HL-60/S4 (cell line): ENCODE measurements at regions not wholly inside any gene's neighbourhood (a gene's known extent, or its start where the extent isn't known, plus 50 kb on each side); places are given as distances from the start of the nearest gene placed in this dataset.

Experiments
- in situ Hi-C: fragments of 300-500 bp; cut with MboI; formaldehyde crosslinking; loops from 2 replicates; pipeline ENCODE4 v1.14.3; 2022; ENCODE audit warnings: low sequenced_read_pairs

DNA sequence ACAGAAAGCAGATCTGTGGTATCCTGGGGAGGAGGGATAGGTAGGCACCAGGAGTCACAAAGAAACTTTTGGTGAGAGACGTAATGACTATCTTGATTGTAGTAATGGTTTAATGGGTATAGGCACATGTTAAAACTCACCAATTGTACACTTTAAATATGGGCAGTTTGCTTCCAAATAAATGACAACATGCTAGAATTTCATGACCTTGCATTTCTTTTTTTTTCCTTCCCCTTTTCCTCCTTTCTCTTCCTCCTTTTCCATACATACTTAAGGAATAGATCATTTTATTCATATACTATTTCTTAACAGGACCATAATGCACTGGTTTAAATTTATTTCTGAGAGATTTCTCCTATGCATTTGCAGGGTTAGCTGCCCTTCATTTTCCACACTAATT is 341.8 kb downstream of the TMEM182 start:
- in situ Hi-C loops: no loop called here

DNA sequence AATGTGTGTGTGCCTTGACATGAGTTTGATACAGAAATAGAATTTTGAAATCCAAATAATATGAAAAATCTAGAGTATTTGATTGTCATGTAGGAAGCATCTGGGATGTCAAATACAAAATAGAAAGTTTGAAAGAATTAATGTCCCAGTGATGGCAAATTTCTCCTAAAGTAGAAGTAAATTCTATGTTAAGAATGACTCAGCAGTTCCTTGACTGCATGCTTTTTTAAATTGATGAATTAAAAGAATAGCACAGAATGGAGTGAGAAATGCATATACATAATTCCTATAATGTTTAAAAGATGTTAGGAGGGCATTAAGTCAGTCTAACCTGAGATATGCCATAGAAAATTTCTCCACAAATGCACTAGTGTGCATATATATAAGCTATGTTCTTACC is 357.5 kb downstream of the TMEM182 start:
- in situ Hi-C loops: no loop called here

DNA sequence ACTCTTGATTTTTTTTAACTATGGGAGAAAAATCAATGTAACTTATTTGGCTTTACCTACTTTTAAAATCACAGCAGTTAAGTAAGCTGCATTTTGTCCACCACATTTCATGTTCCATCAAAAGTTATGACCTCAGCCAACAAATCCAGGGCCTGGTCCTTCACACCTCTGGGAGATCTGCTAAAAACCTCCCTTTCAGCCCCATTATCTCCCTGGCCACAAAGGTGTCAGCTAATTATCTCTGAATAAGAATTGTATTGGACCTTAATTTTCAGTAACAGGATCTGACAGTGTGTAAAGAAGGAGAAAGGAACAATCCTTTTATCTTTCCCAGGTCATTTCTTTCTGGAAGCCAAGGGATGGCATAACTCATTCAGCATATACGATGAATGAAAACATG is 359.3 kb downstream of the TMEM182 start:
- in situ Hi-C loops: no loop called here

DNA sequence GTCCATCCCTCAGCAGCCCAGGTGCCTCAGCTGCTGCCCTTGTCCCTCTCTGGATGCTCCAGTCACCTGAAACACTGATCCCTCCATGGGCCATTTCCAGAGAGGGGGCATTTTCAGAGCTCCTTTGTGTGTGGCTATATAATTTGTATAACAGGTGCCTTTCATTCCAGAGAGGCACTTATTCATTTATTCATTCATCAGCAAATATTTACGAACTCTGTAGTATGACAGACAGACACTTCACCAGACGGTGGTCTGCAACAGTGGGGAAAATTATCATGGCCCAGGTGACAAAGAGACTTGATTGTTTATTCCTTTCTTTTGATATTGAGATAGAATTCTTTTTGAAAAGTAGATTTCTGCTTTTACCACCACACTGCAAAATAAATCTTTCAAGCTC is 361.7 kb downstream of the TMEM182 start:
- in situ Hi-C loops: no loop called here

DNA sequence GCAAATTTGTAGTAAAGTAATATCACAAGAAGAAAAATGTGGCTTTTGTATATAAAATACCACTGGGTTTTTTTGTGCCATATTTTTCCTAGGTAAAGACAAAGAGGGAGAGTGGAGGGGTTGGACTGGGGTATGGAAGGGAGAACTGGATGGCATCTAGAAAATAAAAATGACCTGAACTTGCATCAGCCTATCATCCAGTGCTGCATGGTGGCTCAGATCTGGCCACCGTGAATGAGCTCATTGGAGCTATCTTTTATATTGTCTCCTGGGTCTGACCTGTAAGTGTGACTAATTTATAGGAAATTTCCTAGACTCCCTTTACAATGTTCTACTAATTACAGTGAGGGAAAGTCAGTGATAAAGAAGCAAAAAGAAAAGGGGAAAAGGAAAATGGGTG is 369.0 kb downstream of the TMEM182 start:
- in situ Hi-C loops: no loop called here

DNA sequence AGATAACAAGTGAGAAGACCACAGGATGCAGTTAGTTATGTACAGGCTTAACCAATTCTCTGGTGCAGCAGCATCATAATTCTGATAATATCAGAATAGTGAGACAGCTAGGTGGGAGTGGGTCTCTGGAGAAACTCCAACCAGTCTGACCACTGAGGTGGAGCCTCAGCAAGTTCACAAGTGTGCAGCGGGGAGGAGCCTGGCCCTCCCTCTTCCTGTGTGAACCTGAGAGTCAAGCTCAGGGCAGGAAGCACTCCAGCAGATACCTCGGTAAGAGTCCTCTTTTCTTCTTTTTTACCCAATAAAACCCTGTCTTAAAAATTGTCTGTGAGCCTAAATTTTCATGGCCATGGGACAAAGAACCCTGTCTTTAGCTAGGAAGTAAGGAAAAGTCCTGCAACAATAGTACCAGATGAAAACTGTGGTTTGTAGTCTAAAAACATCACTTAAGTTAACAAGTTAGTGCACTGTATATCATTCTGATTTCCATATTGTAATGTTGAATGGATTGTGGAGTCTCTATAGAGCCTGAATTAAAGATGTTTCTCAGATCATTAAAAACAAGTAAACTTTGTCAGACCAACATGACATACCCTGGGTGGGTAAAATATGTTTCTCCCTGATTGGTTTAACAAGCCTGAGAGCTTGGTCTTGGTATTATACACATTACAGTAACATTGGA is 370.8 kb downstream of the TMEM182 start:
- in situ Hi-C loops: no loop called here

DNA sequence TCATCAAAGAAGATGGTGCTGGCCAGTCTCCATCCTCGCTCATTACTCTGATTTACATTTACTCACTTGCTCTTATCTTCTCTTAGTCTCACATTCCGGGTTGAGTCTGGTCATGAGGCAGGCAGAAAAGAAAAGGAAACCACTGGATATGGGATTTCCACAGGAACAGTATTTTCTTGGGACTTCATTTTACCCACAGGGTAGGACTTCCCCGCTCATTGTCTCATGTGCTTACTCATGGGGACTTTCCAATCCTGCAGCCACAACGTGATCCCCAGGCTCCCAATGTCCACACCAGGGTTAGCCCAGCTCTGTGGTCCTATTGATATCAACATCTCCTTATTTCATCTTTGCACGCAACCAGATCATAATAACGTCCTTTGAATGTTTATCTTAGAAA is 373.8 kb downstream of the TMEM182 start:
- in situ Hi-C loops: no loop called here

DNA sequence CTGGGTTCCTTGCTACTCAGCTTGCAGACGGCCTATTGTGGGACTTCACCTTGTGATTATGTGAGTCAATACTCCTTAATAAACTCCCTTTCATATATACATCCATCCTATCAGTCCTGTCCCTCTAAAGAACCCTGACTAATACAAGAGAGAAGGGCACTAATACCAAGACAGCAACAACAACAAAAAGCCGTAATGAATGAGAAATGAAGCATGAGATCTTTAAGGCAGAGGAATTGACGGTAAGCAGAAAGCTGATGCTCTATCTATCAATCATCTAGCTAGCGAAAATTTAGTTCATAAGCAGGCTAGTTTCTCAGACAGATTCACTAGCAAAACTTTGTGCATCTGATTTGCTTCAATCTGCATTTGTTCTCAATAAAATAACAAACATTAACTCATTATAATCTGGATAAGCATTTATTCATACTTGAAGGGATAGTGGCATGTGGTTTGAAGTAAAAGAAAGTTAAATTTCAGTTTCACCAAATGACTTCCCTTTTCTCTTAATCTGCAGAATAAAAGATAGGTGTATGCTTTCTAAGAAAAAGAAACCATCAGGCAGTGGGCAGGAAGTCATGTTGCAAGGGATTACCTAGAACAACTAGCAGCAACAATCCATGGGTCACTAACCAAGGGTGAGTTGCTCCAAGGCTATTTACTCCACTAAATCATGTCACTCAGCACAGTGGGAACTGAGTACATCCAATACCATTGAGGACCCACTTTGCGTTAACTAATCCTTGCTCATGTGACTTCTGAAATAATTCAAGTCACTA is 376.5 kb downstream of the TMEM182 start:
- in situ Hi-C loops: no loop called here

DNA sequence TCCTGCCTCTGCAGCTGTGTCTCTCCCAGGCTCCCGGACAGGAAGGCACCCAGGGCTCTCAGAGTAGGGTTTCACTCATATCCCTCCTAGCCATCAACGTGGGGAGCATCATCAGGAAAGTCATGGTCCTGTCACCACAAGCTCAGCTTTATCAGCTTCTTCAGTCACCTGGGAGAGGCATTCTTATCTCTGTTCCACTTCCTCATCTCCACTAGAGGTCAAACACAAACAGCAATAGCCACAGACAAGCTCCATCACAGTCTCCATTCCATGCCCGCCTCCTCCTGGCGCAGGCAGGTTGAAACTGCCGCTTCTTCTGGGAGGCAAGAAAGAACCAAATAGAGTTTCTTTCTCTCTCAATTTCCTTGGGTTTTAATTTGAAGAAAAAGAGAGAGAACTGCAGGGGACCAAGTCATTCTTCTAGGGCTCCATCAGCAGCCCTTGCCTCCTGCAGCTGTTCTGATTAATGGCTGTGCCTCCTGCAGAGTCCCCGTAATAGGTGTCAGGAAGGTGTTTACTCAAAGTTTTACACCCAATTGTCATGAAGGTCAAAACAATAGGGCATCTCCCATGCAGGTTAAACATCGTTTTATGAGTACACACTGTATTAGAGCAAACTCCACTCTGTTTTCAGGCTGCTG is 377.9 kb downstream of the TMEM182 start:
- in situ Hi-C loops: no loop called here

DNA sequence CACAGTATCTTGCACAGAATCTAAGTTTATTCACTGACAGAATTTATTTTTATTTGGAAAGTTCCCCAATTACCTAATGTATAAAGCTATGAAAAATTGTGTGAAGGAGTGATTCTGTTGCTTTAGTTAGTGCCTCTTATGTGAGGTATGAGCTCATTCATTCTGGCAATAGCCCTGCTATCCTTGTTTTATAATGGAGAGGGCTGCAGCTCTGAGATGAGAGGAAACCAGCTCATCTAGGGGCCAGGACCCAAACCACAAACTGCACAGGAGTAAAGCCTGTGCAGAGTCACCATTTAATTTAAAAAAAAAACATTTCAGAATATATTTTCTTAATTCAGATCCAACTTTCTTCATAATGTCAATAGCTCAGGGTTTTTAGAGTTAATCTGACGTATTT is 383.0 kb downstream of the TMEM182 start:
- in situ Hi-C loops: no loop called here

DNA sequence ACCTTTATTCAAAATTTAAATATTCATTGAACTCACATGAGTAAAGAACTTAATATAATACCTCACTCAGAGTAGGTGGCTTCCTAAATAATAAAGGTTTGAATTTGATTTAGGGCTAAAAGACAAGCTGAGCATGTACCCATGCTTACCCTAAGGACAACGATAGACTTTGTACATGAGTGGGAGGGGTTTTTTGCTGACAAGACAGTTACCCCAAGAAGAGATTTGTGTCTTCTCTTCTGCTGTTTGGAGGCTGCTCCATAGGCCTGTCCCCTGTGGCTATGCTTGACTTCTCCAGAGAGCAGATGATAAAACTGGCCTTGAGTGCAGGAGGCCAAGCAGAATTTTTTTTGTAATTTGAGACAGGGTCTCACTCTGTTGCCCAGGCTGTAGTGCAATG is 383.9 kb downstream of the TMEM182 start:
- in situ Hi-C loops: no loop called here

DNA sequence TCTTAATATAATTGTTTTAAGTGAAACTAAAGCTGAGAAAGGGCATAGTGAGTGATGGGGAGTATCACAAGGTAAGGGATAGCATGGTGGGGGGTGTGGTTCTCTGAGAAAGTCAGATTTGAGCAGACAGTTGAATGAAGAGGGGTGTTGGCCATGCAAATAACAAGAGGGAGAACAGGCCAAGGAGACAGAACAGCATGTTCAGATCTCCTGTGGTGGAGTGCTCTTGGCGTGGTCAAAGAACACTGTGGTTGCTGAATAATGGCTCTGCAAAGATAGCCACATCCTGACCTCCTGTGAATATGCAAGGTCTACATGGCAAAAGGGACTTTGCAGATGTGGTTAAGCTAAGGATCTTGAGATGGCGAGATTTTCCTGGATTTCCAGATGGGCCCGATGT is 389.2 kb downstream of the TMEM182 start:
- in situ Hi-C loops: loop anchor here (25.0 kb wide), 1 partner anchor 314 kb away; no protein-coding TSS in a partner anchor

DNA sequence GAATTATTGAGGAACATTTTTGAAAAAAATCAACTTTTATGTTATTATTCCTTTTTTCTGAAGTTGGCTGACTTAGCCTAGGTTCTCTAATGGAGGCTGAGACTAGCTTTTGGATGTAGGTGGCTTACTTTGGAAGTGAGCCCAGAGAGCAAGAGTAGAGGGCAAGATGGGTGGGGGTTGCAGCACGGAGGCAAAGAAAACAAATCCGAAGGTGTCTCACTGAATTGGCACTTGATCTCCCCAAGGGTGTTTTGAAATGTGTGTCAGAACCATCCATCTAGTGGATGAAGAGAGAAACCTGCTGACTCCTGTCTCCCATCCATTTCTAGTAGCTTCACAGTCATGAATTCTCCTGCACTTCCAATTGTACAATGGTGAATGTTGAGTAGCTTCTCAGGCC is 390.7 kb downstream of the TMEM182 start:
- in situ Hi-C loops: loop anchor here (25.0 kb wide), 1 partner anchor 315 kb away; no protein-coding TSS in a partner anchor

DNA sequence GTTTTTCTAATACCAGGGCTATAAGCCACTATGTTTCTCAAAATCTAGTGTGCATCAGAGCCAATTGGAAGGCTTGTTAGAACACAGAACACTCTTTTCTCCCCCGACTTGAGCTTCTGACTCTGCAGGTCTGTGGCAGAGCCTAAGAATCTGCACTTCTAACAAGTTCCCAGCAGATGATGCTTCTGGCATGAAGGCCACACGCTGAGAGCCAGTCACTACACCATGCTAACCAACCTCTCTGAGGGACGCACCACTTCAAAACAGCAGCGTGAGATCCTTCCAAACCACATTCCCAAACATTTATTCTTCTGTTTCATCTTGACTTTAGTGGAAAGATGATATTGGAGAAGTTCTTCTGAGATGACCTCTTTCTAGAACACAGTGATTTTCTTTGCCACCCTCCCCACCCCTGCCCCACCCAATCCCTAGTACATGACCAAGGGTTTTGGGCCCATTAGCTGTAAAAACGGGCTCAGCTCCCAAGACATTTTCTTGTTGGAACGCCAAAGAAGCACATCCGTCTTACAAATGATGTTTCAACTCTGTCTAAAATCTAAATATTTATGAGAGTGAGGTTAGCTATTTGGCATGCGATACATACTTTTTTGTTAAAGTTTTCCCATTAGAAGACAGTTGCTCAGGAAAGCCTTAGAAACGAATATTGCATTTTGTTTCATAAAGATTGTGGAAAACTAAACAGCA is 391.9 kb downstream of the TMEM182 start:
- in situ Hi-C loops: loop anchor here (25.0 kb wide), 1 partner anchor 316 kb away; no protein-coding TSS in a partner anchor

DNA sequence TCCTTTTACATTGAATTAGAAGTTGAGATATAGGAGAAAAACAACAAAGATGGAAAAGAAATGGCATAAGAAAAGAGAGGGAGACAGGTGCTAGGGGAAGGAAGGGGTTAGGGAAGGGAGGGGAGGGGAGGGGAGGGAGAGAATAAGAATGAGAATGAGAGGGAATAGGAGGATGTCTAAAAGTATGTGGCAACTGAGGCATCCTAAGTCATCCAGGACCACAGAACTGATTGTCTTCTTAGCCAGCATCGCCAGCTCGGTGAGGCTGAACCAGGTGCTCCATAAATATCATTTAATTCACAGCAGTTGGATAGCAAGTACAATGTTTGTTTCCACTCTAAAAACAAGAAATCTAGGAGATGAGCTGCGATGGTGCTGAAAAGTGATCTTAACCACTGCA is 393.5 kb downstream of the TMEM182 start:
- in situ Hi-C loops: loop anchor here (25.0 kb wide), 1 partner anchor 318 kb away; no protein-coding TSS in a partner anchor

DNA sequence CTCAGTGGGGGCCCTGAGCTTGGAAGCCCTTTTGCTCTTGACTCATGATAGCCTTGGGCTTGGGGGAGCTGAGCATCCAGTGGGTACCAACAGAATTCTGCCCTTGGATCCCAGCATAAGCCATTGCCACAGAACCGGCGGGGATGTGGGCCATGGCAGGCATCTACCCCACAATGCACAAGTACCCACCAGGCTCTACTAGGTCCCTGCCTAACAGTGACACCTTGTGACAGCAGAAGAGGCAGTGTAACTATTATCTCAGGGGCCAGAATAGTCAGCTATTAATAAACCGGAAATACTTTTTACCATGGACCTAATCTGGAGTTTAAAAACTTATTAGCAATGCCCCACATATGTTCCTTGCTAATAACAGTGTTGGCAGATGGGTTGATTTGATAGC is 397.2 kb downstream of the TMEM182 start:
- in situ Hi-C loops: loop anchor here (25.0 kb wide), 1 partner anchor 322 kb away; no protein-coding TSS in a partner anchor

DNA sequence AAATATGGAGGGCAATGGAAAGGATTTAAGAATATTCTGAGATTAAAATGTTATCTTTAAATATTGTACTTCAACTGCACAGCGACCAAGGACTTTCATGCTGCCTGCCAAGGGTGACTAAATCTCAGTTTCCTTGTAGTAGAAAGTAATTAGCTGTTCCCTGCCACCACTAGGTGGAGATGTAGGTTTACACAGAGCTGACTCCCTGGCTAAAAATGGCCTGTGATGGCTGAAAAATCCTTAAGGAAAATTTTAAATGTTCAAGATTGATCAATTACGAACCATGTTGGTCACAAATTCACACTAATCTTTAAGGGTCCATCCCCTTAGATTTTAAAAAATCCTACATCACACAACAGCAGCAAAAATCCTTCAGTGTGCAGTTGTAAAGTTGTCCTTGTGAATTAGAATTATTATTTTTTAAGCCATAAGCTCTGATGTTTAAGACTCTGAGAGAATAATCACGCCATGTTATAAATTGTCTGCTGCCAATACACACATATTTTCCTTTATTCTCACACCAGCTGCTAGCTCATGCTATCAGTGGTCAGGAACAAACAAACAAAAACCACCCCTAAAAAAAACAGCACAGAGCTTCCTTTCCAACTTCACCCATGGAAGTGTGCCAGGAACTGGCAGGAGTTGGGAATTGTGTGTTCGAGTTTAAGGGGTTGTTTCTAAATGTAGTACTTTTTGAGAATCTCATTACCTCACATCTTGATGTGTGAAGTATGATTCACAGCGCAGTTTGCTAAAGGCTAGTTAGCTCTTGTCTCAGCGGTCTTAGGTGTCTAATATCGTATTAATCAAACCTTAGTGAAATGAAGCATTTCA is 399.8 kb downstream of the TMEM182 start:
- in situ Hi-C loops: loop anchor here (25.0 kb wide), 1 partner anchor 324 kb away; no protein-coding TSS in a partner anchor

DNA sequence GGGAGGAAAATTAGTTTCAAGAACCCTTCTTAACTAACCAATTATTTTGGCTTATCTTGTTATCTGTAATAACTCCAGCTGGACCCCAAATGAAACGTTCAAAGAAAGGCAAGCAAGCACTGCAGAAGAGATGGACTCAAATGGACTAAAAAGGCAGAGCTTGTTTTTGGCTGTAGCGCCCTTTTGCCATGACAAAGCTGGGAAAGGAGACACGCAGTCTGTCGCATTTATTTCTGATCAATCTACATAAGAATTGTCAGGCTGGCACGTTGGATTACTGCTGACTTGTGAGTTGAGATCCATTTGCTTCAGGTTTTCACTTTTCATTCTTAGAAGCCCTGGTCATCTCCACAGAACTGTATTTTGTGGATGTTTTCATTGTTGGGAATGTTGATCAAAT is 402.9 kb downstream of the TMEM182 start:
- in situ Hi-C loops: loop anchor here (25.0 kb wide), 1 partner anchor 327 kb away; no protein-coding TSS in a partner anchor

DNA sequence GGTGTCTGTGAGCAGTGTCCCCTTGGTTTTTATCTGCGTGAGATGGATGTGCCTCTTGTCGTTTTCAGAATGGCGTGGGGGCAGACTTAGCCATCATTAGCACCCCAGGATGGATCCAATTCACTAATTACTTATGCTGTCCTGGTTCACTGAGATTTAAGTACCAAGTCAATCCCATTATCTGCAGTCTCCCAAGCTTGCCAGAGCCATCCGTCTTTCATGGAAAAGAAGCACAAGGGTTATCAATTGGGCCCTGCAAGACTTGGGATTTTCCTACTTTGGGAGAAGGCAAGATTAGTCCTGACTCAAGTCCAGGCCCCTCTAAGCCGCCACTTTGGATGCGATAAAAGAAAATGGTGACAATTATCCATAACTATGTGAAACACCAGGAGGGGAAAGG is 404.0 kb downstream of the TMEM182 start:
- in situ Hi-C loops: loop anchor here (25.0 kb wide), 1 partner anchor 329 kb away; no protein-coding TSS in a partner anchor
